Adrenal gland (tissue), 5 donors: ENCODE measurements at regions not wholly inside any gene's neighbourhood (a gene's known extent, or its start where the extent isn't known, plus 50 kb on each side); places are given as distances from the start of the nearest gene placed in this dataset.

Experiments
- CTCF ChIP-seq, 6 experiments: fragments of 450-650 bp in 4 of 6; fragments of 200-600 bp in 2 of 6; sonication (generic) in 1 of 6; IDR thresholded peaks; 1 replicate in 5 of 6; 2 replicates in 1 of 6; pipeline versions ENCODE4 v1.5.1 to v1.8.0; 2016 to 2021; ENCODE audit warnings: antibody characterized with exemption in 6 of 6, mild to moderate bottlenecking in 2 of 6, moderate library complexity in 1 of 6
- POLR2A ChIP-seq, 2 donors: fragments of 450-650 bp; IDR thresholded peaks; one replicate each; pipeline ENCODE4 v1.6.1; 2017; ENCODE audit warnings: antibody characterized with exemption in 2 of 2, mild to moderate bottlenecking in 2 of 2, moderate library complexity in 1 of 2
- donor health status: DM: no; HTN: no; CAD: no.

GRCh38 chr2:42960842-42961180 lies 168.4 kb upstream of the HAAO start:
- TF ChIP-seq CTCF (IDR thresholded peaks at IDR 0.05) (no peak), POLR2A (IDR thresholded peaks at IDR 0.05) (no peak)
